ENCODE measurements at regions not wholly inside any gene's neighbourhood (a gene's known extent, or its start where the extent isn't known, plus 50 kb on each side); places are given as distances from the start of the nearest gene placed in this dataset.

- DNase-seq (ENCODE audit: extremely low spot score): no peak
- POLR2A ChIA-PET: no interaction called here
- TF ChIP-seq BHLHE40 (IDR thresholded peaks at IDR 0.05; ENCODE audit: borderline replicate concordance): no peak
- TF ChIP-seq SUZ12 (IDR thresholded peaks at IDR 0.05): no peak
- no peak for TF ChIP-seq ARNT (IDR thresholded peaks at IDR 0.05)
- TF ChIP-seq SP1 (IDR thresholded peaks at IDR 0.05): no peak
- no peak for TF ChIP-seq NFRKB (IDR thresholded peaks at IDR 0.05)
- no peak for TF ChIP-seq L3MBTL2 (conservative IDR thresholded peaks at IDR 0.05)
- no peak for TF ChIP-seq CTBP1 (IDR thresholded peaks at IDR 0.05; ENCODE audit: borderline replicate concordance)
- CTCF ChIA-PET: no interaction called here
Measured at GRCh38 chr11:134925432-134925831, 513.4 kb upstream of the B3GAT1 start.

- TF ChIP-seq ELF4 (IDR thresholded peaks at IDR 0.05) (no peak), FOXM1 (IDR thresholded peaks at IDR 0.05; ENCODE audit: borderline replicate concordance) (no peak), TARDBP (IDR thresholded peaks at IDR 0.05) (no peak), ARNT (IDR thresholded peaks at IDR 0.05) (no peak), FOXK2 (IDR thresholded peaks at IDR 0.05) (no peak), SUZ12 (IDR thresholded peaks at IDR 0.05) (no peak), PKNOX1 (IDR thresholded peaks at IDR 0.05) (no peak), L3MBTL2 (conservative IDR thresholded peaks at IDR 0.05) (no peak), NFRKB (IDR thresholded peaks at IDR 0.05) (no peak)
- ChIA-PET CTCF (no interaction called here), POLR2A (no interaction called here)
- no peak for DNase-seq (ENCODE audit: extremely low spot score)
Measured at GRCh38 chr11:134923441-134923840, 511.4 kb upstream of the B3GAT1 start.

GRCh38 chr11:134921938-134922337, 509.9 kb upstream of the B3GAT1 start:
- DNase-seq (ENCODE audit: extremely low spot score): no peak
- TF ChIP-seq PKNOX1 (IDR thresholded peaks at IDR 0.05): no peak
- TF ChIP-seq FOXM1 (IDR thresholded peaks at IDR 0.05; ENCODE audit: borderline replicate concordance): no peak
- TF ChIP-seq NFRKB (IDR thresholded peaks at IDR 0.05): no peak
- no peak for TF ChIP-seq SUZ12 (IDR thresholded peaks at IDR 0.05)
- TF ChIP-seq TARDBP (IDR thresholded peaks at IDR 0.05): no peak
- no peak for TF ChIP-seq LEF1 (IDR thresholded peaks at IDR 0.05; ENCODE audit: borderline replicate concordance)
- no peak for TF ChIP-seq L3MBTL2 (conservative IDR thresholded peaks at IDR 0.05)
- TF ChIP-seq FOXK2 (IDR thresholded peaks at IDR 0.05): no peak
- CTCF ChIA-PET: interaction anchor here (0.7 kb wide), 1 partner anchor 19 kb away, joined by 3 read pairs; no protein-coding TSS in a partner anchor
- POLR2A ChIA-PET: no interaction called here

GRCh38 chr11:134920851-134921608, 509.0 kb upstream of the B3GAT1 start:
- ChIA-PET CTCF (no interaction called here), POLR2A (no interaction called here)
- DNase-seq (ENCODE audit: extremely low spot score): no peak
- TF ChIP-seq CTBP1 (IDR thresholded peaks at IDR 0.05; ENCODE audit: borderline replicate concordance) (no peak), ELF4 (IDR thresholded peaks at IDR 0.05) (no peak), NFRKB (IDR thresholded peaks at IDR 0.05) (no peak), LEF1 (IDR thresholded peaks at IDR 0.05; ENCODE audit: borderline replicate concordance) (no peak), BHLHE40 (IDR thresholded peaks at IDR 0.05; ENCODE audit: borderline replicate concordance) (no peak), HDGF (IDR thresholded peaks at IDR 0.05; ENCODE audit: borderline replicate concordance) (no peak), ZNF384 (IDR thresholded peaks at IDR 0.05) (no peak), L3MBTL2 (conservative IDR thresholded peaks at IDR 0.05) (no peak), ARNT (IDR thresholded peaks at IDR 0.05) (no peak), SP1 (IDR thresholded peaks at IDR 0.05) (no peak), FOXA1 (IDR thresholded peaks at IDR 0.05) (no peak), TARDBP (IDR thresholded peaks at IDR 0.05) (no peak)

GRCh38 chr11:134916421-134917213, 504.6 kb upstream of the B3GAT1 start:
- CTCF ChIA-PET: no interaction called here
- no peak for DNase-seq (ENCODE audit: extremely low spot score)
- POLR2A ChIA-PET: no interaction called here
- TF ChIP-seq HDGF (IDR thresholded peaks at IDR 0.05; ENCODE audit: borderline replicate concordance): no peak
- TF ChIP-seq ARNT (IDR thresholded peaks at IDR 0.05): no peak
- no peak for TF ChIP-seq FOXM1 (IDR thresholded peaks at IDR 0.05; ENCODE audit: borderline replicate concordance)
- no peak for TF ChIP-seq NFRKB (IDR thresholded peaks at IDR 0.05)
- TF ChIP-seq L3MBTL2 (conservative IDR thresholded peaks at IDR 0.05): no peak
- TF ChIP-seq SP1 (IDR thresholded peaks at IDR 0.05): no peak

GRCh38 chr11:134915881-134916280, 503.8 kb upstream of the B3GAT1 start:
- no peak for DNase-seq (ENCODE audit: extremely low spot score)
- ChIA-PET CTCF (no interaction called here), POLR2A (no interaction called here)
- TF ChIP-seq NFRKB (IDR thresholded peaks at IDR 0.05) (no peak), SP1 (IDR thresholded peaks at IDR 0.05) (no peak), SUZ12 (IDR thresholded peaks at IDR 0.05) (no peak), ARNT (IDR thresholded peaks at IDR 0.05) (no peak), L3MBTL2 (conservative IDR thresholded peaks at IDR 0.05) (no peak), HDGF (IDR thresholded peaks at IDR 0.05; ENCODE audit: borderline replicate concordance) (no peak), FOXA1 (IDR thresholded peaks at IDR 0.05) (no peak), ZNF384 (IDR thresholded peaks at IDR 0.05) (no peak)

- TF ChIP-seq FOXM1 (IDR thresholded peaks at IDR 0.05; ENCODE audit: borderline replicate concordance) (no peak), ZNF384 (IDR thresholded peaks at IDR 0.05) (no peak), NFRKB (IDR thresholded peaks at IDR 0.05) (no peak), CTBP1 (IDR thresholded peaks at IDR 0.05; ENCODE audit: borderline replicate concordance) (no peak), ELF4 (IDR thresholded peaks at IDR 0.05) (no peak), PKNOX1 (IDR thresholded peaks at IDR 0.05) (no peak)
- no peak for DNase-seq (ENCODE audit: extremely low spot score)
- ChIA-PET POLR2A (no interaction called here), CTCF (no interaction called here)
Measured at GRCh38 chr11:134915212-134915611, 503.2 kb upstream of the B3GAT1 start.
